ENCODE measurements at regions not wholly inside any gene's neighbourhood (a gene's known extent, or its start where the extent isn't known, plus 50 kb on each side); places are given as distances from the start of the nearest gene placed in this dataset.

- no TSS peak for BruUV-seq (replicated peaks)
- intact Hi-C loops (cut with micrococcal nuclease): no loop called here
- Histone ChIP-seq H3K9me2 (replicated peaks; ENCODE audit: low read length) (no peaks in the 10 kb centered on the region), H3K9me3 (ENCODE audit: low read length) (no peaks in the 10 kb centered on the region), H3K4me1 (ENCODE audit: insufficient read depth, low read length) (no peaks in the 10 kb centered on the region), H3K4me2 (ENCODE audit: low read length) (no peak overlapping the region), H3F3A (ENCODE audit: low read length, unreplicated experiment) (no peaks in the 10 kb centered on the region), H2AFZ (ENCODE audit: low read length) (no peak overlapping the region), H3K27me3 (ENCODE audit: low read length) (no peaks in the 10 kb centered on the region), H3K9ac (ENCODE audit: low read length) (no peak overlapping the region), H4K20me1 (ENCODE audit: low read length) (no peaks in the 10 kb centered on the region), H3K4me3 (ENCODE audit: low read length) (no peak overlapping the region), H3K27ac (ENCODE audit: low read length) (no peak overlapping the region), H3K79me2 (ENCODE audit: low read length) (no peaks in the 10 kb centered on the region), H3K36me3 (ENCODE audit: low read depth, low read length) (no peaks in the 10 kb centered on the region)
- CTCF ChIA-PET: no interaction called here
- DNase-seq (no peak), ATAC-seq (no peak)
- POLR2A ChIA-PET (ENCODE audit: unreplicated experiment): no interaction called here
- TF ChIP-seq CTCF (conservative IDR thresholded peaks at IDR 0.05; ENCODE audit: low read depth, low read length) (no peak), EZH2phosphoT487 (IDR thresholded peaks at IDR 0.05; ENCODE audit: borderline replicate concordance, low read length) (no peak), EZH2 (IDR thresholded peaks at IDR 0.05; ENCODE audit: low read length, unreplicated experiment) (no peak)
Measured at GRCh38 chr6:8642854-8643253, 207.5 kb upstream of the SLC35B3 start.

GRCh38 chr6:8642131-8642530 lies 206.8 kb upstream of the SLC35B3 start:
- Histone ChIP-seq H3K27ac (ENCODE audit: low read length) (no peak overlapping the region), H2AFZ (ENCODE audit: low read length) (no peak overlapping the region), H3K9me3 (ENCODE audit: low read length) (no peaks in the 10 kb centered on the region), H3K9me2 (replicated peaks; ENCODE audit: low read length) (no peaks in the 10 kb centered on the region), H3K27me3 (ENCODE audit: low read length) (no peaks in the 10 kb centered on the region), H3K9ac (ENCODE audit: low read length) (no peak overlapping the region), H4K20me1 (ENCODE audit: low read length) (no peaks in the 10 kb centered on the region), H3K4me1 (ENCODE audit: insufficient read depth, low read length) (no peaks in the 10 kb centered on the region), H3K4me2 (ENCODE audit: low read length) (no peak overlapping the region), H3K4me3 (ENCODE audit: low read length) (no peak overlapping the region), H3F3A (ENCODE audit: low read length, unreplicated experiment) (no peaks in the 10 kb centered on the region), H3K36me3 (ENCODE audit: low read depth, low read length) (no peaks in the 10 kb centered on the region), H3K79me2 (ENCODE audit: low read length) (no peaks in the 10 kb centered on the region)
- TF ChIP-seq EZH2 (IDR thresholded peaks at IDR 0.05; ENCODE audit: low read length, unreplicated experiment) (no peak), CTCF (conservative IDR thresholded peaks at IDR 0.05; ENCODE audit: low read depth, low read length) (no peak), EZH2phosphoT487 (IDR thresholded peaks at IDR 0.05; ENCODE audit: borderline replicate concordance, low read length) (no peak)
- ChIA-PET CTCF (no interaction called here), POLR2A (ENCODE audit: unreplicated experiment) (no interaction called here)
- BruUV-seq (replicated peaks): no TSS peak
- DNase-seq (no peak), ATAC-seq (no peak)
- intact Hi-C loops (cut with micrococcal nuclease): no loop called here

- Histone ChIP-seq H2AFZ (ENCODE audit: low read length) (no peak overlapping the region), H3K27ac (ENCODE audit: low read length) (no peak overlapping the region), H3K4me3 (ENCODE audit: low read length) (no peak overlapping the region), H3K4me2 (ENCODE audit: low read length) (no peak overlapping the region), H3K27me3 (ENCODE audit: low read length) (no peaks in the 10 kb centered on the region), H3K4me1 (ENCODE audit: insufficient read depth, low read length) (no peaks in the 10 kb centered on the region), H3K79me2 (ENCODE audit: low read length) (no peaks in the 10 kb centered on the region), H4K20me1 (ENCODE audit: low read length) (no peaks in the 10 kb centered on the region), H3F3A (ENCODE audit: low read length, unreplicated experiment) (no peaks in the 10 kb centered on the region), H3K36me3 (ENCODE audit: low read depth, low read length) (no peaks in the 10 kb centered on the region), H3K9me3 (ENCODE audit: low read length) (no peaks in the 10 kb centered on the region), H3K9me2 (replicated peaks; ENCODE audit: low read length) (no peaks in the 10 kb centered on the region), H3K9ac (ENCODE audit: low read length) (no peak overlapping the region)
- POLR2A ChIA-PET (ENCODE audit: unreplicated experiment): no interaction called here
- no TSS peak for BruUV-seq (replicated peaks)
- ATAC-seq (no peak), DNase-seq (no peak)
- intact Hi-C loops (cut with micrococcal nuclease): no loop called here
- CTCF ChIA-PET: no interaction called here
- TF ChIP-seq EZH2 (IDR thresholded peaks at IDR 0.05; ENCODE audit: low read length, unreplicated experiment) (no peak), EZH2phosphoT487 (IDR thresholded peaks at IDR 0.05; ENCODE audit: borderline replicate concordance, low read length) (no peak), CTCF (conservative IDR thresholded peaks at IDR 0.05; ENCODE audit: low read depth, low read length) (no peak)
Measured at GRCh38 chr6:8639928-8640649, 204.7 kb upstream of the SLC35B3 start.

All from PC-3 (cell line).